SH-SY5Y (cell line): ENCODE measurements at regions not wholly inside any gene's neighbourhood (a gene's known extent, or its start where the extent isn't known, plus 50 kb on each side); places are given as distances from the start of the nearest gene placed in this dataset.

ENCODE experiments used
- GATA2 ChIP-seq: IDR thresholded peaks from 2 replicates; pipeline ENCODE4 v1.6.1; 2011; ENCODE audit warnings: mild to moderate bottlenecking, low read depth, low read length
- GATA3 ChIP-seq: IDR thresholded peaks from 2 replicates; pipeline ENCODE4 v1.6.1; 2011; ENCODE audit warnings: low read depth, mild to moderate bottlenecking, low read length, moderate library complexity

- TF ChIP-seq GATA3 (no peak), GATA2 (no peak)
Measured at GRCh38 chr15:92843326-92843725, 56.8 kb upstream of the CHD2 start.
